NCI-H345 treated with DMSO at 0.1 percent for 48 hours (cell line): ENCODE measurements at regions not wholly inside any gene's neighbourhood (a gene's known extent, or its start where the extent isn't known, plus 50 kb on each side); places are given as distances from the start of the nearest gene placed in this dataset.
"Not testable (repeated sequence)": the region's sequence is repeated elsewhere in the genome, so short reads cannot be mapped to it uniquely, and the experiment has no call there.

Experiments
- DNase-seq: peaks from one replicate; lab custom pipeline; 2025; ENCODE audit not compliant: unreplicated experiment; lab: John Stamatoyannopoulos, UW

DNA sequence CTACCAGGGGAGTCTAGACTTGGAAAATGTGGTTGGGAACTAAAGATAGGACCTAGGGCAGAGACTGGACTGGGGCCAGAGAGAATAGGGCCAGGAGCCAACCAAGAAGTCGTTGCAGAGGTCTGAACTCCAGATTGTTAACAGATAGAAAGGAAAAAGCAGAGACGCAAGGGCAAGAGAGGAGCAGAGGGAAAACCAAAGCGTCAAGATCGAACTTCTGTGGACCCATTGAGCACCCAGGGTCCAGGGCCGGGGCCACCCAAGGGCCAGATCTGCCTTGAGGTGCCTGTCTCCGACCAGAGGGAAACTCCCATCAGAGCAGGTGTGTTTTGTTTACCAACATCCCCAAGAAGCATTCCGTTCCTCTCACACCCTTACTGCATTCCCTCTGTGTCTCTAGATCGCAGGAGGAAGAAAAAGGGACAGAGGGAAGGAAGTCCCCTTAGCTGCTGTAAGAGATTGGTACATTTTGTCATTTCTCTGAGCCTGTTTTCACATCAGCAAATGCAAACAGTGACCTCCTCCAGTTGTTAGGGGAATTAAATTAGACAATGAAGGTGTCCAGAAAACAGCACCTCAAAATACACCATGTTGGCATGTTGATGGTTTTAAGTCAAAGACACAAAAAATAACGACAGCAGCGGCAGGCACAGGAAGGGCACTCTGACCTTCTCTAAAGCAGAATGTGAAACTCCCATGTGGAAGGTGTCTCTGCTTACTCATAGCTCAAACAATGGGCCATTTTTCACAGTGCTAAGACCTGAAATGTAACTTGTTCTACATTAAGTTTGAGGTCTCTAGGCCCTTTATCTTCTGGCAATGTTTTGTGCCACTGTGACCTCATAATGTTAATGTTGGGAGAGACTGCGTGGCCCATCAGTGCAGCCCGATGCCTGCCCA, 105.8 kb upstream of the RAB4A start:
- no peak for DNase-seq

DNA sequence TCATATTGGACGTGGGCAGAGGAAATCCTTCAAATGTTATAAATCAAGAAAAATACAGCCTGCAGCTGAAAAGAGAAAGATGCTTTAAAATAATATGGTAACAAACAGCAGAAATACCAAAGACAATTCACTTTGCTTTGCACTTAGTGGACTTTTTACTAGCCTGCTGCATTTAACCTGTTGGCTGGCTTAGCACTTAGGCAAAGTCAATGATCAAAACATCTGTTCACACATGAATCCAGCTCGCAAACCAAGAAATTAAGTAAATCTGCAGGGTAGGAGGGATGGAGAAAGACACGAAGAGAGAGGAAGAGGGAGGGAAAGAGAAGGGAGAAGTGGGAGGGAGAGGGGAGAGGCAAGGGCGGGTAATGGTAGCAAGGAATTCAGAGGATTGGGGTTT, 103.6 kb upstream of the RAB4A start:
- DNase-seq = no peak

DNA sequence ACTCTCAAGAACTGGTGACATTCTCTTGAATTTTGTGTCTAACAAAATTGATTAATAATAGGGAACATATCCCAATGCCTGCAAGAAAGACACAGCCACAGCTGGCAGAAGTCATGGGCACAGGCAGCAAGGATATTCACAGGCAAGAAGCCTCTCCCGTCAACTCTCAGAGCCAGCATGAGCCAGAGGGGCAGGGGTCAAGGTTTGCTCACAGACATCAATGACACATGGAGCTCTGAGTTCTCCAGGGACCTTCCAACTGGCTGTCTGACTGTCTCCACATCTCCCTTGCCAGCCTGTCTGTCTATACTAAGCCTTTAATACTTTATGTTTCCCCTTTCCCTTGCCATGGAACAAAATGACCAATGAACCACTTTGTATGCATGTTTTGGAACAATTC, 101.5 kb upstream of the RAB4A start:
- no peak for DNase-seq

DNA sequence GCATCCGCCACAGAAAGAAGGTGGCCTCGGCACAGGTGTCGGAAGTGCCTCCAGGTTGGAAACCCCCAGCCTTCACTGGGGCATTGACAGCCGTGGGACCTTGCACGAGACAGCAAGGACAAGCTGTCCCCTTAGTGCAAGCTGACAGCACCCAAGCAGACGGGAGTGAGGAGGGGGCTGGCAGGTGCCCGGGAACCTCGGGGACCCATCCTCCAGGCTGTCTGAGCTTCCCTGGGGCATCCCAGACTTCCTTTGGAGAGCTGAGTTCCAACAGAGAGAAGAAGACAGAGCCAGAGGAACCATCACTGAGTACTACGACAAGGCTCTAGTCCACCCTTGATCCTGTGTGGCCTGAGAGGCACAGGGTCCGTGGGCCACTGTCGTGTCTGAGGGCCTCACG, 100.6 kb upstream of the RAB4A start:
- no peak for DNase-seq

DNA sequence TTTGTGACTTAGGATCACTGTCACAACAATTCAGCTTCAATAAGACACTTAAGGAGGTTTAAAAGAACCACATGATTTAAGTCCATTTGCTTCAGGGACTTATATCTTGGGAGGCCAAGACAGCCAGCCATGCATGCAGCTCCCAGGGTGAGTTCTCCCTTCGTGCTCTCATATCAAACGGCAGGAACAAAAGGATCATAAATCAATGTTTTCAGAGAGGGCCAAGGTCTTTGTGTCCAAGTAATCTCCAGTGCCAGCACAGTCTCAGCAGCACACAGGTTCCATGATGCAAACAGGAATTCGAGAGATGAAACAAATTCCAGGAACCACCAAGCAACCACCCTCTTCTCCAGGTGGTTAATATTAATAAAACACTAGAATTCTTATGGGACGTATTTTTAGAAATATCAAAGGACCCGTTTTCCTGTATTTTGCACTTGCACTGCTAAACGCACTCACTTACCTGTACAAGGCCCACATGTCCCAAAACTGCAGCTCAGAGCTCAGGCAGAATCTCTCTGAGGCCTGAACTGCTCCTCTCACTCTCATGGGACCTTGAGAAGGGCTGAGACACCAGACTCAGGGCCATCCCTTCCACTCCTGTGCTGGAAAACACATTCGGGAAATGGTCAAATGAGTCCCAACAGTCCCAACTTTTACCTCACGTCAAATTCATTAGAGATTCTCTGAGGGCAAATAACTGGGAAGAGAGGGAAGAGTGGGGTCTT, 100.0 kb upstream of the RAB4A start:
- DNase-seq = no peak

DNA sequence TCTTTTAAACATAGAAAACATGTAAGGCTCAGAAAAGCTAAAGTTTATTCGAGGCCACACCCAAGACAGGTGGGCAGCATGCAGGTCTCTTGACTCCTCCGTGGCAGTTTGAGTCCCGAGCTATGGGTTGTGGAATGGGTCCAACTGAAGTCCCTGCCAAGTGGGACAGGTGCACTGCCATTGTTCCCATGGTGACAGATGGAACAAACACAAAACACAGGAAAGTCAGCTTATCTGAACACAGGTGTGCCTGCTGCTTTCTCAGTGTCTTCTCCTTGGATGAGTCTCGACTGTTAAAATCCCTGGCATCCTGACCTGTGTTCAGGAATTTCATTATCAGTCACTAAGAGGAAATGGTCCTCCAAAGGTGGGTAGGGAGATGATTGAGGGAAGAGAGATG, 99.0 kb upstream of the RAB4A start:
- DNase-seq = peak; percentile 76

DNA sequence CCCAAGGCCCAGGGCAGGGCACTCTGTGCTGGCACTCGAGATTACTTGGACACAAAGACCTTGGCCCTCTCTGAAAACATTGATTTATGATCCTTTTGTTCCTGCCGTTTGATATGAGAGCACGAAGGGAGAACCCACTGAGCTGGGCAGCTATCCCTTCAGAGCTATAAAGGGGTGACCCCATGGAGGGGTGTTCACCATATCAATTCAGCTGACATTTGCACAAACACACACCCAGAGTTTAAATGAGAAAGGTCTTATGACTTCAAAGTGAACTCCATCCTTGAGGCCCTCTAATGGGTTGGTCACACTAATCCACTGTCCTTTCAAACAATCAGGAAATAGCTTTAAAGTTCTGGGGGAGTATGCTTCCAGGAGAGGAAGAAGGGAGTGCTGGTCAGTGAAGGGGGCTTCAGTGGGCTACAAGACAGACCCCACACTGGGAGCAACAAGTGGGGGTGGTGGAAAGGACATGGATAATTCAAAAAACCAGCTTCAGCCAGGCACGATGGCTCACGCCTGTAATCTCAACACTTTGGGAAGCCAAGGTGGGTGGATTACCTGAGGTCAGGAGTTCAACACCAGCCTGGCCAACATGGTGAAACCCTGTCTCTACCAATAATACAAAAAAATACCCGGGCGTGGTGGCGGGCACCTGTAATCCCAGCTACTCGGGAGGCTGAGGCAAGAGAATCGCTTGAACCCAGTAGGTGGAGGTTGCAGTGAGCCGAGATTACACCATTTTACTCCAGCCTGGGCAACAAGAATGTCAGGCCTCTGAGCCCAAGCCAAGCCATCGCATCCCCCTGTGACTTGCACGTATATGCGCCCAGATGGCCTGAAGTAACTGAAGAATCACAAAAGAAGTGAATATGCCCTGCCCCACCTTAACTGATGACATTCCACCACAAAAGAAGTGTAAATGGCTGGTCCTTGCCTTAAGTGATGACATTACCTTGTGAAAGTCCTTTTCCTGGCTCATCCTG, 97.1 kb upstream of the RAB4A start:
- DNase-seq = not testable (repeated sequence)

DNA sequence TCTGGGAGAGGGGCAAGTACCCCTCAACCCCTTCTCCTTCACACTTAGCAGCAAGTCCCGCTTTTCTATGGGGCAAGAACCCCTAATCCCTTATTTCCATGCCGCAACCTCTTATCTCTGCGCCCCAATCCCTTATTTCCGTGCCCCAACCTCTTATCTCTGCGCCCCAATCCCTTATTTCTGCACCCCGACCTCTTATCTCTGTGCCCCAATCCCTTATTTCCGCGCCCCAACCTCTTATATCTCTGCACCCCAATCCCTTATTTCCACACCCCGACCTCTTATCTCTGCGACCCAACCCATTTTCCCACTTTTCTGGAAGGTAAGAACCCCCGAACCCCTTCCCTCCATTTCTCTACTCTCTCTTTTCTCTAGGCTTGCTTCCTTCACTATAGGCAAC, 95.6 kb upstream of the RAB4A start:
- not testable (repeated sequence) for DNase-seq

DNA sequence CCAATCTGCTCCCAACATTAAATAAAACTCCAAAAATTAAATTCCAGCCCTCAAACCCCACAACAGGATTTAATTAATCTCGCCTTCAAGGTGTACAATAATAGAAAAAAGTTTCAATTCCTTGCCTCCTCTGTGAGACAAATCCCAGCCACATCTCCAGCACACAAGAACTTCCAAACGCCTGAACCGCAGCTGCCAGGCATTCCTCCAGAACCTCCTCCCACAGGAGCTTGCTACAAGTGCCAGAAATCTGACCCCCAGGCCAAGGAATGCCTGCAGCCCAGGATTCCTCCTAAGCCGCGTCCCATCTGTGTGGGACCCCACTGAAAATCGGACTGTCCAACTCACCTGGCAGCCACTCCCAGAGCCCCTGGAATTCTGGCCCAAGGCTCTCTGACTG, 94.5 kb upstream of the RAB4A start:
- not testable (repeated sequence) for DNase-seq

DNA sequence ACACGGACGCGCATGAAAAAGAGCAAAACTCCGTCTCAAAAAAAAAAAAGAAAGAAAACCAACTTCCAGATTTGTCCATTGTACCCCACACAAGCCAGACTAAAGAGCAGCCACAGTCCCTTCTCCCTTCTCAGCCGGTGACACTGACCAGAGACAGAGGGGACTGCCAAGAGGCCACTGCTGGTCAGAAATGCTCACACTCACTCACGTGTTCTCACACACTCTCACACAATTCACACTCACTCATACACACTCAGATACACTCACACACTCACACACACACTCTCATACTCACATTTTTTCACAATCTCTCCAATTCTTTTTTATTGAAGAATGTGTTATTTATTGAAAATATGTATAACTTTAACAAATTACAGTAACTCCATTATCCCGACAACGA, 90.8 kb upstream of the RAB4A start:
- no peak for DNase-seq

DNA sequence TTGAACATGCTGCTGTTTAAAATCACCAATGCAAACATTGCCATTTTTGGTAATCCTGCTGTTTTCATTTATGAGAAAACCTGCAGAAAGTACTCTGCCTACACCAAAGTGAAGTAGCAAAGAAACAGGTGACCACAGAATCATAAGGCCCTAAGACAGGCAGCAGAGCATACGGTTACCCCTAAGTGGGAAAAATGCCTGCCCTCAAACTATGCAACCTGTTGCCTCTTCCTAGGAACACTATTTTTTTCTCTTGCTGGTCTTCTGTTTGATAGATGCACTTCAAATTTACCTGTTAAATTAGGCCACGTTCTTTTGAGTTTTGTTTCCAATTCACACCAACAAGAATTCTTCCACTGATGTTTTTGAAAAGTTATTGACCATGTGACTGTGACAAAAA, 89.5 kb upstream of the RAB4A start:
- no peak for DNase-seq

DNA sequence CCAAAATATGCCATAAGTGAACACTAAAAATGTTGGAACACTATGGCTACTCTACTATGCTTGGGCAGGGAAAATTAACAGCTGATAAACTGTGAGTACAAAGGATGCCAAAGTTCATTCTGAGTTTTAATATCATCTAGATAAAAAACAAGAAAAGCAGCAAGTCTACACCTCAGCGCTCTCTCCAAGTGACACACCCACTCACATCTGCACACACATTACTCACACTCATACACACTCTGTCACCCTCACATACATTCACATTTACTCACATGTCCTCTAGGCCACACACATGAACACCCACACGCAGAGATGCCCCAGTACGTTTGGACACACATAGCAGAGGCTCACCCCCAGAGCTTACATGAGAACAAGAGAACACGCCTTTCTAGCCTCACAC, 87.3 kb upstream of the RAB4A start:
- DNase-seq = no peak

DNA sequence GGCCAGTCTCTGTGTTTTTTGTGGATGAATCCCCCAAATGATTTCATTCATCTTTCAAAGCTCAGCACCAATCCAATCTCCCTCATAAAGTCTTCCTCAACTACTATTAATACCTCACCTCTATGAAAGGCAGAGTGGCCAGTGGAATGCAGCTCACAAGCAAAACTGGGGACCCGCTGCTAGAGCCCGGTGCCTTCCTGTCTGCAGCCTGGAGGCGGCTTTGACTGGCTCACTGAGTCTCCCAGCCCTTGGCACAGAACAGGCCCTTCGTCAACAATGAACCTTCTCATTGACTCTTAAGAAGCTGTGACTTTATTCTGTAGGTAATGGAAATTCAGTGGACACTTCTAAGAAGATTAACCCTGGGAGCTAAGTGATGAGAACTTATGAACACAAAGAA, 86.8 kb upstream of the RAB4A start:
- DNase-seq = no peak

DNA sequence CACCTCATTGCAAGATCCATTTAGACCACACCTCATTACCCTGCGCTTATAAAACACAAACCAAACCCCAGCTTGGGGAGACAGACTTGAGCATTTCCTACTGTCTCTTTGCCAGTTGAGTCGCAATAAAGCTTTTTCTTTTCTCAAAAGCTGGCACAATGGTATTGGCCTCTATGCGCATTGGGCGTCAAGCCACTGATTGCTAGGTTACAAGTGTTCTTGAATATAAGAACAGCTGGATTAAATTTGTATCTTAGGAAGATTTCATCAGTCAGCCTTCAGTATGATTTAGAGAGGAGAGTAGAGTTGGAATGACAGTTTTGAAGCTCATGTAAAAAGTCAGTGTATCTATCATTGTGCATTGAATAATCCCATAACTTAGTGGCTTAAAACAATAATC, 84.9 kb upstream of the RAB4A start:
- no peak for DNase-seq

DNA sequence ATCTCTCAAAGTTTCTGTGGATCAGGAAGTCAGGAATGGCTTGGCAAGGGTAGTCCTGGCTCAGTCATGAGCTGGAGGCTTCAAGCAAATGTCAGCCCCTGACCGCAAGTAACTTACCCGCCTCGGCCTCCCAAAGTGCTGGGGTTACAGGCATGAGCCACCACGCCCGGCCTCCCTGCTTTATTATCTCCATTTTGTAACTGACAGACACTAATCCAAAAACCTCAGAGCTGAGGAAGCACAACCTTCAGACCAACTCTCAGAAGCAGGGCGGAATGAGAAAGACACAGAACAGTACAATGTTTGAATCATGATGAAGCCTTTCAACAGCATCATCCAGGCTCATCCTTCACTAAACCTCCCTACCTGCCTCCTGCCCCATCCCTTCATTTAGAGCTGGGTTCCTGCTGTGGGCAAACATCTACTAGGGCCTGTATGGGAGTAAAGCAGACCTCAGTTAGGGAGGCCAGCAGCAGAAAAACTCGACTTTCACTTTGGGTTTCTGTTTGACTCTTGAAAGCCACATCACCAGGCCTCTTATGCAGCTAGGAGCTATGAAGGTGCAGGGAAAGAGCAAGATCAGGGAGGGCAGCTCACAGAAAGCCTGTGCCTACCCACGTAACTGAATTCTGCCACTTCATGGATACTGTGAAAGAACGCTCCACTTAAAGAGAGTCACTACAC, 84.4 kb upstream of the RAB4A start:
- DNase-seq = no peak

DNA sequence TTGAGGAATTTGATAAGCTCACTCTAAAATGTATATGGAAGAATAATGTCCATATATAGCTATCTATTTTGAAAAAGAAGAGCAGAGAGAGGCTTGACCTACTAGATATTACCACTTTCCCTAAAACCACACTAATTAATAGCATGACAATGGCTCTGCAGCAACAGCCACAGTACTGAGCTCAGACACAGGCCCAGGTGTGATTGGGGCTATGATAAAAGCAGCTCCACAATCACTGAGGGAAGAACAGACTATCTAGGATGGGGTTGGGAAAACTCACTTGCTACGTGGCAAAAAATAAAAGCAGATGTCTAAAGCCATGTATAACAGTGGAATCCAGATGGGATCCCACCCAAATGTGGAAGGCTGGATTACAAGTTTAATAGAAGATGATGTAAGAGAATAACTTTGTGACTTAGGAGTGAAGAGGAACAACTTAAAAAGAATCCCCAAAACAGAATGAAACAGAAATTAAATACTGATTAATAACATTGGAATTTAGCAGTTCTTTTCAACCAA, 80.8 kb upstream of the RAB4A start:
- DNase-seq = no peak

DNA sequence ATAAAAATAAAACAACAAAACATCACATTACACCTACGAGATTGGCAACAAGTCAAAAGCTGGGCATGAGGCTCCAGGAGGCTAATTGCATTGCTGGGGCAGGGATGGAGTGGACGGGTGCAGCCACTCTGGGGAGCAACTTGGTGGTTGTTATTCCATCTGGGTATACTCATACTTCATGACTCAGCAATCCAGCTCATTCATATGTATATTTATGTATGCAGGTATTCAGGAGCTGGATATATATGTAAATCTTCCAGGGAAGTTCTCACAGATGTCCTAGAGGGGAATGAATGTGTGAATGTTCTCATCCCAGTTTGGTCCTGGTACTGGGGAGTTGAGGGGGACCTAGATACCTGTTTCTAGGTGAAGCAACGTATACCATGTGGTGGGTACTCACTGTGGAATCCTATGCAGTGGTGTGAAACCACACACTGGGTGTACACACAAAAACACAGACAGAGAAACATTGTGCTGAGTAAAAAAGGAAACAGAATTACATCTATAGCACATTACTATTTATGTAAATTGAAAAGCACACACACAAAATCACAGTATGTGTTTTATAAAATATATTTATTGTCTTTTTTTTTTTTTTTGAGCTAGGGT, 79.7 kb upstream of the RAB4A start:
- no peak for DNase-seq

DNA sequence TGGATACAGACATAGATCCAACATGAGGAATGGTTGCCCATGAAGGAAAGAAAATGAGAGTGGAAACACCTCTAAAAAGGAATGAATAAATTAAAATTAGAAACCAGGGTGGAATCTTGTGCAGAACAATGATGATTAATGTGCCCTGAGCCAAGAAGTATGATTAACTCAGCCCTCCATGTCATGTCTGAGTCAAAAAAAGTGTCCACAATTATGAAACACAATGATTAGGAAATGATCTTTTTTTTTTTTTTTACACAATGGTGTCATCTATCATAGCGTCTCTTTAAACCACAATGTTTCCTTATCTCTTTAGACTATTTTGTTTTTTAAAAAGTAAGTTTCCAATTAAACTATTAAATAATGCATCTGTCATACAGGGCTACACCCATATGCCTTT, 78.9 kb upstream of the RAB4A start:
- no peak for DNase-seq

DNA sequence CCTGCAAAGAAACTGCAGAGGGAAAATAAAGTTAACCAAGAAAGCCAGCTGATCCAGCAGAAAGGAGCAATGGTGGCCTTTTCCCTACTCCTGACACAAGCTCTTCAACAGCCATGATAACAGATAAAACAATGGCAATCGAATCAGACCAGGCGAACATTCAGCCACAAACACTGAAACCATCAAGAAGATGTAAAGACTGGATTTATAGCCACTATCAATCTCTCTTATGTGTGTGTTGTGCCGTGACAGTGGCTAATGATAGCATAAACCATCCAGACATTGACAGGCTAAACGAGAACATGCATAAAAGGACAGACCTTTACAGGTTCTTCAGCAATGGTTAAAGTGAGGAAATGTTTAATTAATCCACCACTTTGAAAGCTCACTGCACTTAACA, 78.1 kb upstream of the RAB4A start:
- DNase-seq = no peak

DNA sequence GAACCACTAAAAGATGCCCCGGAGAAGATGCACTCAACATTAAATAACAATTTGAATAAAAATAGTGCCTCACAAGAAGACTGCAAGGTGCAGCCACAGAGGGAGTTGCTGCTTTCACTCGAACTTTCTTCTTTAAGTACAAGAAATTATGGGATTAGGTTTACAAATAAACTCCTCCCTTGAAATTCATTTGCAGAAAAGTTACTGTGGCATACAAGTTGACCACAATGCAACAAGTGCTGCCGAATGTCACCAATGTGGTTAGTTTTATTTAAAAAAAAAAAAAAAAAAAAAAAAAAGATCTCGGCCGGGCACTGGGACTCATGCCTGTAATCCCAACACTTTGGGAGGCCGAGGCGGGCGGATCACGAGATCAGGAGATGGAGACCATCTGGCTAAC, 76.8 kb upstream of the RAB4A start:
- no peak for DNase-seq
